Keratinocyte (primary cell): ENCODE measurements at regions not wholly inside any gene's neighbourhood (a gene's known extent, or its start where the extent isn't known, plus 50 kb on each side); places are given as distances from the start of the nearest gene placed in this dataset.

Experiments
- DNase-seq: peaks from one replicate; pipeline ENCODE4 v3.0.0-alpha.2; 2011; ENCODE audit warnings: low read depth, missing footprints, low spot score
- FAIRE-seq: peaks from 2 replicates; lab custom pipeline; 2011; peaks lifted over from hg19 to GRCh38; lab: Jason Lieb, UNC
- H2AFZ ChIP-seq: 2 replicates; pipeline ENCODE4 v1.6.0; 2012; ENCODE audit warnings: low read length, control low read depth, inconsistent platforms; ENCODE audit not compliant: control insufficient read depth
- H3K27ac ChIP-seq: 2 replicates; pipeline ENCODE4 v1.5.1; 2011; ENCODE audit warnings: low read length; ENCODE audit not compliant: control insufficient read depth, insufficient read depth
- H3K27me3 ChIP-seq: 3 replicates; pipeline ENCODE4 v1.6.0; 2011; ENCODE audit warnings: low read length; ENCODE audit not compliant: control insufficient read depth, insufficient read depth; ENCODE audit errors: extremely low read depth
- H3K36me3 ChIP-seq, 2 experiments: 2 replicates in 1 of 2; 3 replicates in 1 of 2; pipeline ENCODE4 v1.5.1; 2011; ENCODE audit warnings: low read length in 2 of 2, mild to moderate bottlenecking in 1 of 2; ENCODE audit not compliant: control insufficient read depth in 2 of 2, insufficient read depth in 2 of 2; ENCODE audit errors: extremely low read depth in 1 of 2
- H3K4me1 ChIP-seq: 3 replicates; pipeline ENCODE4 v1.5.1; 2011; ENCODE audit warnings: low read length; ENCODE audit not compliant: control insufficient read depth, insufficient read depth; ENCODE audit errors: extremely low read depth
- H3K4me2 ChIP-seq: 3 replicates; pipeline ENCODE4 v1.6.0; 2011; ENCODE audit warnings: low read depth, low read length; ENCODE audit not compliant: control insufficient read depth, insufficient read depth; ENCODE audit errors: extremely low read depth
- H3K4me3 ChIP-seq, 3 experiments: fragments of 200-600 bp in 1 of 3; sonication (generic) in 1 of 3; 2 replicates in 2 of 3; 3 replicates in 1 of 3; pipeline ENCODE4 v1.5.1; 2011 to 2016; ENCODE audit warnings: low read length in 3 of 3, mild to moderate bottlenecking in 3 of 3, control low read depth in 2 of 3, inconsistent platforms in 1 of 3, low read depth in 1 of 3, mixed read lengths in 1 of 3, mixed run types in 1 of 3, moderate library complexity in 1 of 3; ENCODE audit not compliant: control insufficient read depth in 2 of 3, insufficient read depth in 2 of 3; ENCODE audit errors: extremely low read depth in 1 of 3
- H3K79me2 ChIP-seq: 2 replicates; pipeline ENCODE4 v1.6.0; 2012; ENCODE audit warnings: low read length; ENCODE audit not compliant: control insufficient read depth, insufficient read depth
- H3K9ac ChIP-seq: 3 replicates; pipeline ENCODE4 v1.6.0; 2011; ENCODE audit warnings: low read length; ENCODE audit not compliant: control insufficient read depth, insufficient read depth; ENCODE audit errors: extremely low read depth
- H3K9me1 ChIP-seq: 3 replicates; pipeline ENCODE4 v1.6.0; 2011; ENCODE audit warnings: low read length; ENCODE audit not compliant: control insufficient read depth, insufficient read depth; ENCODE audit errors: extremely low read depth
- H3K9me3 ChIP-seq: 2 replicates; pipeline ENCODE4 v1.5.1; 2012; ENCODE audit warnings: low read depth, low read length; ENCODE audit not compliant: control insufficient read depth
- H4K20me1 ChIP-seq: 3 replicates; pipeline ENCODE4 v1.6.0; 2011; ENCODE audit warnings: low read length; ENCODE audit not compliant: control insufficient read depth, insufficient read depth; ENCODE audit errors: extremely low read depth
- EZH2 ChIP-seq: IDR thresholded peaks from one replicate; pipeline ENCODE4 v1.6.1; 2012; ENCODE audit warnings: inconsistent platforms, mild to moderate bottlenecking, low read length, moderate library complexity
- dilution Hi-C: fragments of 300-500 bp; cut with MboI; formaldehyde crosslinking; loops from one replicate; pipeline ENCODE4 v1.7.0; 2020; ENCODE audit warnings: low sequenced_read_pairs; ENCODE audit not compliant: extremely low pct_ligation_motif_present
- TF ChIP-seq, protein P1 (sequence below), 3 experiments: IDR thresholded peaks in 1 of 3; conservative IDR thresholded peaks in 1 of 3; optimal IDR thresholded peaks in 1 of 3; 2 replicates in 2 of 3; 3 replicates in 1 of 3; pipeline versions ENCODE3 to v1.5.1; 2011; ENCODE audit warnings: low read length in 3 of 3, mild to moderate bottlenecking in 3 of 3, moderate library complexity in 2 of 3, control low read depth in 1 of 3, inconsistent platforms in 1 of 3; ENCODE audit not compliant: insufficient read depth in 2 of 3; ENCODE audit errors: extremely low read depth in 1 of 3

DNA sequence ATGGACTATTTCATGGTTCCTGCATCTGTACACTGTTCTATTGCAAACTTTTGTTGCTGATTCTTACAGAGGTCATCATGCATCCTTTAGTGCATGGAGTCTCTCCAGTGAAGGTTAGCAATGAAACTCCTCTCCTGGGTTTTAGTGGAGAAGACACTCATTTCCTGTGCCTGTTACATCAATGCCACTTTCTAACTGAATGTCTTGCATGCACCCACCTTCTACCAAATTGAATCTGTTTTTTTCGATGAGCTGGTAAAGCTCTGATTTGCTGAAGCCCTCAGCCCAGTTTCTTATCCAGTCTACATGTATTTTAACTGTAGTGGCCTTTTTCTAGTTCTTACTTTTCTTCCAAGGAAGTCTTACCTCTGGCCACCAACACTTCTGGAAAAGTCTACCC, 591.8 kb upstream of the ADAMTS16 start:
- no peak overlapping the region for H3K27ac ChIP-seq
- no peak overlapping the region for H3K4me3 ChIP-seq
- DNase-seq (no peak), FAIRE-seq (no peak)
- no peak for TF ChIP-seq EZH2
- TF ChIP-seq, protein P1, sequence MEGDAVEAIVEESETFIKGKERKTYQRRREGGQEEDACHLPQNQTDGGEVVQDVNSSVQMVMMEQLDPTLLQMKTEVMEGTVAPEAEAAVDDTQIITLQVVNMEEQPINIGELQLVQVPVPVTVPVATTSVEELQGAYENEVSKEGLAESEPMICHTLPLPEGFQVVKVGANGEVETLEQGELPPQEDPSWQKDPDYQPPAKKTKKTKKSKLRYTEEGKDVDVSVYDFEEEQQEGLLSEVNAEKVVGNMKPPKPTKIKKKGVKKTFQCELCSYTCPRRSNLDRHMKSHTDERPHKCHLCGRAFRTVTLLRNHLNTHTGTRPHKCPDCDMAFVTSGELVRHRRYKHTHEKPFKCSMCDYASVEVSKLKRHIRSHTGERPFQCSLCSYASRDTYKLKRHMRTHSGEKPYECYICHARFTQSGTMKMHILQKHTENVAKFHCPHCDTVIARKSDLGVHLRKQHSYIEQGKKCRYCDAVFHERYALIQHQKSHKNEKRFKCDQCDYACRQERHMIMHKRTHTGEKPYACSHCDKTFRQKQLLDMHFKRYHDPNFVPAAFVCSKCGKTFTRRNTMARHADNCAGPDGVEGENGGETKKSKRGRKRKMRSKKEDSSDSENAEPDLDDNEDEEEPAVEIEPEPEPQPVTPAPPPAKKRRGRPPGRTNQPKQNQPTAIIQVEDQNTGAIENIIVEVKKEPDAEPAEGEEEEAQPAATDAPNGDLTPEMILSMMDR (optimal IDR thresholded peaks at IDR 0.05 in 1 of 3, IDR thresholded peaks at IDR 0.05 in 1 of 3, conservative IDR thresholded peaks at IDR 0.05 in 1 of 3; ENCODE audit: extremely low read depth in 1 of 3, insufficient read depth in 2 of 3, low read length in 3 of 3), result no peak
- H2AFZ ChIP-seq, result no peak overlapping the region
- no peak overlapping the region for H3K4me2 ChIP-seq
- H3K36me3 ChIP-seq, result no peaks in the 10 kb centered on the region
- H3K4me1 ChIP-seq, result no peaks in the 10 kb centered on the region
- H3K9me3 ChIP-seq, result no peaks in the 10 kb centered on the region
- no peaks in the 10 kb centered on the region for H3K79me2 ChIP-seq
- no peaks in the 10 kb centered on the region for H4K20me1 ChIP-seq
- no peak overlapping the region for H3K9ac ChIP-seq
- peaks cover 3% of the 10 kb centered on the region for H3K27me3 ChIP-seq
- dilution Hi-C loops, result no loop called here
- H3K9me1 ChIP-seq, result no peaks in the 10 kb centered on the region

DNA sequence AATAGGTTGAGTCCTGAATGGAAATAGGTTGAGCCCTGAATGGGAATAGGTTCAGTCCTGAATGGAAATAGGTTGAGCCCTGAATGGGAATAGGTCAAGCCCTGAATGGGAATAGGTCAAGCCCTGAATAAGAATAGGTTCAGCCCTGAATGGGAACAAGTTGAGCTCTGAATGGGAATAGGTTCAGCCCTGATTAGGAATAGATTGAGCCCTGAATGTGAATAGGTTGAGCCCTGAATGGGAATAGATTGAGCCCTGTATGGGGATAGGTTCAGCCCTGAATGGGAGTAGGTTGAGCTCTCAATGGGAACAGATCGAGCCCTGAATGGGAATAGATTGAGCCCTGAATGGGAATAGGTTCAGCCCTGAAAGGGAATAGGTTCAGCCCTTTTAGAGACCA, 590.8 kb upstream of the ADAMTS16 start:
- no peaks in the 10 kb centered on the region for H3K27me3 ChIP-seq
- no peaks in the 10 kb centered on the region for H3K4me1 ChIP-seq
- no peak for FAIRE-seq
- no peak overlapping the region for H3K4me2 ChIP-seq
- no peaks in the 10 kb centered on the region for H3K9me1 ChIP-seq
- no peak overlapping the region for H3K27ac ChIP-seq
- no peaks in the 10 kb centered on the region for H3K79me2 ChIP-seq
- no peak overlapping the region for H2AFZ ChIP-seq
- H3K4me3 ChIP-seq, result no peak overlapping the region
- no peak for DNase-seq
- H4K20me1 ChIP-seq, result no peaks in the 10 kb centered on the region
- dilution Hi-C loops, result no loop called here
- H3K9ac ChIP-seq, result no peak overlapping the region
- no peaks in the 10 kb centered on the region for H3K36me3 ChIP-seq
- no peak for TF ChIP-seq EZH2
- TF ChIP-seq, protein P1 (optimal IDR thresholded peaks at IDR 0.05 in 1 of 3, IDR thresholded peaks at IDR 0.05 in 1 of 3, conservative IDR thresholded peaks at IDR 0.05 in 1 of 3; ENCODE audit: extremely low read depth in 1 of 3, insufficient read depth in 2 of 3, low read length in 3 of 3), result no peak
- no peaks in the 10 kb centered on the region for H3K9me3 ChIP-seq
